ENCODE measurements at regions not wholly inside any gene's neighbourhood (a gene's known extent, or its start where the extent isn't known, plus 50 kb on each side); places are given as distances from the start of the nearest gene placed in this dataset.

- TF ChIP-seq EP300 (IDR thresholded peaks at IDR 0.05), result no peak
- TF ChIP-seq, protein P1, sequence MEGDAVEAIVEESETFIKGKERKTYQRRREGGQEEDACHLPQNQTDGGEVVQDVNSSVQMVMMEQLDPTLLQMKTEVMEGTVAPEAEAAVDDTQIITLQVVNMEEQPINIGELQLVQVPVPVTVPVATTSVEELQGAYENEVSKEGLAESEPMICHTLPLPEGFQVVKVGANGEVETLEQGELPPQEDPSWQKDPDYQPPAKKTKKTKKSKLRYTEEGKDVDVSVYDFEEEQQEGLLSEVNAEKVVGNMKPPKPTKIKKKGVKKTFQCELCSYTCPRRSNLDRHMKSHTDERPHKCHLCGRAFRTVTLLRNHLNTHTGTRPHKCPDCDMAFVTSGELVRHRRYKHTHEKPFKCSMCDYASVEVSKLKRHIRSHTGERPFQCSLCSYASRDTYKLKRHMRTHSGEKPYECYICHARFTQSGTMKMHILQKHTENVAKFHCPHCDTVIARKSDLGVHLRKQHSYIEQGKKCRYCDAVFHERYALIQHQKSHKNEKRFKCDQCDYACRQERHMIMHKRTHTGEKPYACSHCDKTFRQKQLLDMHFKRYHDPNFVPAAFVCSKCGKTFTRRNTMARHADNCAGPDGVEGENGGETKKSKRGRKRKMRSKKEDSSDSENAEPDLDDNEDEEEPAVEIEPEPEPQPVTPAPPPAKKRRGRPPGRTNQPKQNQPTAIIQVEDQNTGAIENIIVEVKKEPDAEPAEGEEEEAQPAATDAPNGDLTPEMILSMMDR (IDR thresholded peaks at IDR 0.05), result no peak
- TF ChIP-seq POLR2A (IDR thresholded peaks at IDR 0.05), result no peak
- no peaks in the 10 kb centered on the region for H3K27me3 ChIP-seq
- 65 to 71% methylated on average over 11 of the region's 11 CpGs for WGBS, 2 donors
- H3K4me3 ChIP-seq, result no peak overlapping the region
- no peak for DNase-seq (ENCODE audit: low spot score in 2 of 2)
- no peak overlapping the region for H3K27ac ChIP-seq
- H3K4me1 ChIP-seq, result peaks cover 0 to 21% (median 7%) of the 10 kb centered on the region in 4 donors
- no peaks in the 10 kb centered on the region for H3K9me3 ChIP-seq
- H3K36me3 ChIP-seq, result no peaks in the 10 kb centered on the region
These were observed 103.5 kb downstream of the SPRY4 start for GRCh38 chr5:142221091-142221860.

DNA sequence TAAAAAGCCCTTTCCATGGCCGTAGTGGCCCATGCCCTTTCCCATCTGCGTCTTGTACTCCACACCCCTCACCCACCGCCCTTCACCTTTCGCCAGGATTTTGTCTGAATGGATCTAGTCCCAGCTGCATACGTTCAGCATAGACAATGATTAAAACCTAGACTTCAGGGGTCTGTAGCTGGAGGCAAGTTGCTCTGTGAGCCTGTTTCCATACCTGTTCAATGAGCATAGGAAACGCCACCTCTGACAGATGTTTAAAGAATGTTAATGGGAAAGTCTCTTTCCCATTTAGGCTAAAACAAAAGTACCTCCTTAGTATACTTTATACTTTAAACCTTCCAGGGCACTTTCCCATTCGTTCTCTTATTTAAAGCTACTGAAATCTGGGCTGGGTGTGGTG, 105.7 kb downstream of the SPRY4 start:
- H3K4me3 ChIP-seq, result no peak overlapping the region
- 93 to 97% methylated on average over 7 of the region's 7 CpGs for WGBS, 2 donors
- no peaks in the 10 kb centered on the region for H3K27me3 ChIP-seq
- H3K4me1 ChIP-seq, result peaks cover 0 to 26% (median 7%) of the 10 kb centered on the region in 4 donors
- no peak overlapping the region for H3K27ac ChIP-seq
- no peaks in the 10 kb centered on the region for H3K36me3 ChIP-seq
- no peak for DNase-seq (ENCODE audit: low spot score in 2 of 2)
- H3K9me3 ChIP-seq, result no peaks in the 10 kb centered on the region
- TF ChIP-seq POLR2A (IDR thresholded peaks at IDR 0.05) (no peak), EP300 (IDR thresholded peaks at IDR 0.05) (no peak)
- TF ChIP-seq, protein P1 (IDR thresholded peaks at IDR 0.05), result no peak

GRCh38 chr5:142216931-142217330, 107.9 kb downstream of the SPRY4 start:
- no peaks in the 10 kb centered on the region for H3K27me3 ChIP-seq
- TF ChIP-seq EP300 (IDR thresholded peaks at IDR 0.05) (no peak), POLR2A (IDR thresholded peaks at IDR 0.05) (no peak)
- TF ChIP-seq, protein P1 (IDR thresholded peaks at IDR 0.05), result no peak
- peaks cover 0 to 26% (median 7%) of the 10 kb centered on the region in 4 donors for H3K4me1 ChIP-seq
- no peak overlapping the region for H3K4me3 ChIP-seq
- 86 to 92% methylated on average over 3 of the region's 3 CpGs for WGBS, 2 donors
- no peak for DNase-seq (ENCODE audit: low spot score in 2 of 2)
- no peaks in the 10 kb centered on the region for H3K9me3 ChIP-seq
- H3K36me3 ChIP-seq, result no peaks in the 10 kb centered on the region
- peak overlapping the region in 1 of 4 donors; percentile 36 for H3K27ac ChIP-seq

DNA sequence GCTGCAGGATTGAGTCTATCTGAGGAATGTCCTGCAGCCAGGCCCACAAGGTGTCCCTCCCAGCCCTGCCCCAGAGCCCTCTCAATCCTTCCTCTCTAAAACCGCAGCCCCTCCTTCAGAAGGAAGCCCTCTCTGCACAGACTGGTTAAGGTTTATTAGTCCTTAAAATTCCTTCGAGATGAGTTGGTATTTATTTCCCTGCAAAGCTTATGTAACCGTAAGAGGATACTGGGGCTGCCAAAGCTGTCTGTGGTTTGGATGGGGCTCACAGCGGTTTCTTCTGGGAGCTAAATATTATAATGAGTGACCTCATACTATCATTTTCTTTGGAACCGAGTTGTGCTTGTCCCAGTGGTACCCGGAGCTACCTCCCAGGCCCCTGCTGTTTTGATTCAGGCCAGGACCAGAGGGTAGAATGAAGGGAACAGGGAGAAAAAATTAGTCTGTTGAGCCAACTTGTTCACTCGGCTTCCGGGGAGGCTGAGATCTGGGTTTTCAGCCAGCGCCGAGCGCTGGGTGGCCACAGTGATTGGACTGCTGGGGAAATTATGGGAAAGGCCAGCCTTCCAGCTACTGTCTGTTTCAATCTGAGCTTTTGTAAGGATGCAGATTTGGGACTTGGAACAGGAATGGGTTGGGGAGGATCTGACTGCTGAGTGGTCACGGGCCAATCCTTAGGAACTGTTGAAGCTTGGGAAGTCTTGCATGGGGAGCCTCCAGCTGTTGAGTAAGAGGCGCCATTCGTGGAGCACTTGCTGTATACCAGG, 107.5 kb downstream of the NDFIP1 start:
- 39 to 40% methylated on average over 13 to 14 of the region's 14 CpGs for WGBS, 2 donors
- H3K27me3 ChIP-seq, result no peaks in the 10 kb centered on the region
- peak overlapping the region in 2 of 4 donors; percentile 36 to 52 for H3K27ac ChIP-seq
- no peak for TF ChIP-seq POLR2A (IDR thresholded peaks at IDR 0.05)
- TF ChIP-seq, protein P1 (IDR thresholded peaks at IDR 0.05), result no peak
- TF ChIP-seq EP300 (IDR thresholded peaks at IDR 0.05), result peak; percentile 22 to 81
- no peak overlapping the region for H3K4me3 ChIP-seq
- no peaks in the 10 kb centered on the region for H3K9me3 ChIP-seq
- DNase-seq (ENCODE audit: low spot score in 2 of 2), result peak; percentile 60 to 78
- no peaks in the 10 kb centered on the region for H3K36me3 ChIP-seq
- H3K4me1 ChIP-seq, result peaks cover 0 to 18% (median 3%) of the 10 kb centered on the region in 4 donors

DNA sequence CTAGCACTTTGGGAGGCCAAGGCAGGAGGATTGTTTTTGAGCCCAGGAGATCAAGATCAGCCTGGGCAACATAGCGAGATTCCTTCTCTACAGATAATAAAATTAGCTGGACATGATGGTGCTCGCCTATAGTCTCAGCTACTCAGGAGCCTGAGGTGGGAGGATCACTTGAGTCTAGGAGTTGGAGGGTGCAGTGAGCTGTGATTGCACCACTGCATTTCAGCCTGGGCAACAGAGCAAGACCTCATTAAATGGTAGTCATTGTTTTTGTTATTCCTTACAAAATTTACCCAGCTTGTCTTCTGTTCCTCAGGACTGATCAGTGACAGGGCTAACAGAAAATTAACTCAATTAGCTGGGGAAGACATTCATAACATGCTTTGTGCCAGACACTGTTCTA, 104.5 kb downstream of the NDFIP1 start:
- WGBS, 2 donors, result 97 to 100% methylated on average over 2 of the region's 2 CpGs

More for the DNA sequence above, 104.5 kb downstream of the NDFIP1 start:
- Histone ChIP-seq H3K27ac (no peak overlapping the region), H3K4me3 (no peak overlapping the region), H3K27me3 (no peaks in the 10 kb centered on the region), H3K36me3 (no peaks in the 10 kb centered on the region), H3K4me1 (peaks cover 0 to 13% (median 0%) of the 10 kb centered on the region in 4 donors), H3K9me3 (no peaks in the 10 kb centered on the region)
- TF ChIP-seq, protein P1 (IDR thresholded peaks at IDR 0.05), result no peak
- TF ChIP-seq POLR2A (IDR thresholded peaks at IDR 0.05) (no peak), EP300 (IDR thresholded peaks at IDR 0.05) (no peak)
- no peak for DNase-seq (ENCODE audit: low spot score in 2 of 2)
